ENCODE measurements at regions not wholly inside any gene's neighbourhood (a gene's known extent, or its start where the extent isn't known, plus 50 kb on each side); places are given as distances from the start of the nearest gene placed in this dataset.
A peak's percentile ranks its signal among the peaks of the same experiment; 100 is the strongest.

GRCh38 chr15:70320482-70320881 lies 222.8 kb upstream of the TLE3 start:
- peak; percentile 23 for ATAC-seq
- no peaks in the 10 kb centered on the region for H3K27me3 ChIP-seq
- H3K4me3 ChIP-seq, result no peak overlapping the region
- no peak overlapping the region for H3K27ac ChIP-seq
- H3K9me3 ChIP-seq, result no peaks in the 10 kb centered on the region
- intact Hi-C loops (cut with DNase I), result no loop called here
- no peaks in the 10 kb centered on the region for H3K36me3 ChIP-seq
- TF ChIP-seq CTCF (IDR thresholded peaks at IDR 0.05), result no peak
- H3K4me1 ChIP-seq, result peaks cover 31 to 58% of the 10 kb centered on the region in 2 donors
- DNase-seq, result no peak

GRCh38 chr15:70320077-70320476 lies 222.4 kb upstream of the TLE3 start:
- peaks cover 31 to 58% of the 10 kb centered on the region in 2 donors for H3K4me1 ChIP-seq
- TF ChIP-seq CTCF (IDR thresholded peaks at IDR 0.05), result no peak
- H3K27me3 ChIP-seq, result no peaks in the 10 kb centered on the region
- no peak for ATAC-seq
- no peak for DNase-seq
- H3K36me3 ChIP-seq, result no peaks in the 10 kb centered on the region
- intact Hi-C loops (cut with DNase I), result no loop called here
- H3K9me3 ChIP-seq, result no peaks in the 10 kb centered on the region
- H3K4me3 ChIP-seq, result no peak overlapping the region
- H3K27ac ChIP-seq, result no peak overlapping the region

- ATAC-seq (no peak), DNase-seq (no peak)
- no peak overlapping the region for H3K27ac ChIP-seq
- H3K36me3 ChIP-seq, result no peaks in the 10 kb centered on the region
- no peak overlapping the region for H3K4me3 ChIP-seq
- TF ChIP-seq CTCF (IDR thresholded peaks at IDR 0.05), result no peak
- intact Hi-C loops (cut with DNase I), result no loop called here
- no peaks in the 10 kb centered on the region for H3K9me3 ChIP-seq
- H3K4me1 ChIP-seq, result peaks cover 29 to 57% of the 10 kb centered on the region in 2 donors
- no peaks in the 10 kb centered on the region for H3K27me3 ChIP-seq
These were observed 221.7 kb upstream of the TLE3 start for GRCh38 chr15:70319466-70319865.

GRCh38 chr15:70318594-70319465 lies 221.1 kb upstream of the TLE3 start:
- intact Hi-C loops (cut with DNase I), result no loop called here
- peak in 1 of 4 donors; percentile 50 for DNase-seq
- H3K27ac ChIP-seq, result no peak overlapping the region
- H3K27me3 ChIP-seq, result no peaks in the 10 kb centered on the region
- H3K4me1 ChIP-seq, result peaks cover 23 to 51% of the 10 kb centered on the region in 2 donors
- no peak for ATAC-seq
- H3K4me3 ChIP-seq, result no peak overlapping the region
- TF ChIP-seq CTCF (IDR thresholded peaks at IDR 0.05), result no peak
- H3K9me3 ChIP-seq, result no peaks in the 10 kb centered on the region
- H3K36me3 ChIP-seq, result no peaks in the 10 kb centered on the region

- Histone ChIP-seq H3K27me3 (no peaks in the 10 kb centered on the region), H3K4me3 (no peak overlapping the region), H3K9me3 (no peaks in the 10 kb centered on the region), H3K36me3 (no peaks in the 10 kb centered on the region), H3K27ac (no peak overlapping the region), H3K4me1 (peaks cover 2 to 24% of the 10 kb centered on the region in 2 donors)
- no peak for DNase-seq
- ATAC-seq, result no peak
- intact Hi-C loops (cut with DNase I), result no loop called here
- no peak for TF ChIP-seq CTCF (IDR thresholded peaks at IDR 0.05)
These were observed 218.4 kb upstream of the TLE3 start for GRCh38 chr15:70316059-70316600.
